ENCODE measurements at regions not wholly inside any gene's neighbourhood (a gene's known extent, or its start where the extent isn't known, plus 50 kb on each side); places are given as distances from the start of the nearest gene placed in this dataset.

GRCh38 chr14:31943217-31943799 lies 133.8 kb upstream of the ARHGAP5 start:
- TF ChIP-seq RFX5 (IDR thresholded peaks at IDR 0.05; ENCODE audit: low read depth, low read length) (no peak), CEBPB (IDR thresholded peaks at IDR 0.05; ENCODE audit: low read depth, low read length) (no peak), CTCF (conservative IDR thresholded peaks at IDR 0.05; ENCODE audit: low read depth, low read length) (no peak), MAZ (IDR thresholded peaks at IDR 0.05; ENCODE audit: borderline replicate concordance, low read depth, low read length) (no peak), CHD1 (IDR thresholded peaks at IDR 0.05; ENCODE audit: low read depth, low read length) (no peak), POLR2A (IDR thresholded peaks at IDR 0.05; ENCODE audit: low read depth, low read length) (no peak), RAD21 (IDR thresholded peaks at IDR 0.05; ENCODE audit: low read length) (no peak), MAFK (IDR thresholded peaks at IDR 0.05; ENCODE audit: low read depth, low read length) (no peak), BHLHE40 (IDR thresholded peaks at IDR 0.05; ENCODE audit: low read depth, low read length) (no peak), RCOR1 (IDR thresholded peaks at IDR 0.05; ENCODE audit: insufficient replicate concordance, low read length) (no peak), NFE2L2 (IDR thresholded peaks at IDR 0.05; ENCODE audit: low read depth, low read length) (no peak), MXI1 (IDR thresholded peaks at IDR 0.05; ENCODE audit: borderline replicate concordance, low read depth, low read length) (no peak)
- TF ChIP-seq, protein P1, sequence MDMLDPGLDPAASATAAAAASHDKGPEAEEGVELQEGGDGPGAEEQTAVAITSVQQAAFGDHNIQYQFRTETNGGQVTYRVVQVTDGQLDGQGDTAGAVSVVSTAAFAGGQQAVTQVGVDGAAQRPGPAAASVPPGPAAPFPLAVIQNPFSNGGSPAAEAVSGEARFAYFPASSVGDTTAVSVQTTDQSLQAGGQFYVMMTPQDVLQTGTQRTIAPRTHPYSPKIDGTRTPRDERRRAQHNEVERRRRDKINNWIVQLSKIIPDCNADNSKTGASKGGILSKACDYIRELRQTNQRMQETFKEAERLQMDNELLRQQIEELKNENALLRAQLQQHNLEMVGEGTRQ (IDR thresholded peaks at IDR 0.05; ENCODE audit: low read depth, low read length) = no peak
